Lung (tissue), 11 donors: ENCODE measurements at regions not wholly inside any gene's neighbourhood (a gene's known extent, or its start where the extent isn't known, plus 50 kb on each side); places are given as distances from the start of the nearest gene placed in this dataset.
"Not testable (repeated sequence)": the region's sequence is repeated elsewhere in the genome, so short reads cannot be mapped to it uniquely, and the experiment has no call there.

Experiments used
- ATAC-seq: fragments of 200-7000 bp; cut with Tn5 transposase; one replicate; pipeline ENCODE4 v1.9.1; 2020; ENCODE audit warnings: moderate number of reproducible peaks; ENCODE audit not compliant: insufficient read depth, low FRiP score
- DNase-seq, 3 donors: peaks; one replicate each; pipeline ENCODE4 v3.0.0-alpha.2; 2013 to 2017
- H3K27ac ChIP-seq, 2 donors: one replicate each; pipeline ENCODE4 v1.5.1; 2013; ENCODE audit warnings: mild to moderate bottlenecking in 2 of 2, moderate library complexity in 2 of 2, control low read depth in 1 of 2, inconsistent platforms in 1 of 2, low read depth in 1 of 2, low read length in 1 of 2
- H3K27me3 ChIP-seq, 3 donors: one replicate each; pipeline ENCODE4 v1.5.1; 2013; ENCODE audit warnings: low read length in 2 of 3; ENCODE audit not compliant: control insufficient read depth in 3 of 3, insufficient read depth in 3 of 3
- H3K36me3 ChIP-seq, 4 donors: one replicate each; pipeline ENCODE4 v1.5.1; 2013; ENCODE audit warnings: low read length in 4 of 4, mild to moderate bottlenecking in 1 of 4, moderate library complexity in 1 of 4; ENCODE audit not compliant: control insufficient read depth in 4 of 4, insufficient read depth in 4 of 4
- H3K4me1 ChIP-seq, 5 donors: one replicate each; pipeline ENCODE4 v1.5.1; 2013; ENCODE audit warnings: low read length in 5 of 5, mild to moderate bottlenecking in 2 of 5, moderate library complexity in 1 of 5; ENCODE audit not compliant: control insufficient read depth in 5 of 5, insufficient read depth in 5 of 5
- H3K4me3 ChIP-seq: one replicate; pipeline ENCODE4 v1.5.1; 2013; ENCODE audit warnings: mild to moderate bottlenecking, control low read depth, moderate library complexity
- H3K9ac ChIP-seq, 2 donors: one replicate each; pipeline ENCODE4 v1.5.1; 2013; ENCODE audit warnings: low read length in 2 of 2, control low read depth in 1 of 2; ENCODE audit not compliant: insufficient read depth in 1 of 2
- H3K9me3 ChIP-seq, 4 donors: one replicate each; pipeline ENCODE4 v1.5.1; 2013; ENCODE audit warnings: low read length in 3 of 4, mild to moderate bottlenecking in 1 of 4, moderate library complexity in 1 of 4; ENCODE audit not compliant: control insufficient read depth in 4 of 4, insufficient read depth in 3 of 4
- WGBS, 2 donors: extraction: QIAGEN DNeasy Blood & Tissue Kit; methylation state at CpG; one replicate each; pipeline ENCODE4 v1.1.7; 2013; 5-methylcytosine and 5-hydroxymethylcytosine counted together
- TF ChIP-seq, protein P1 (sequence below): IDR thresholded peaks from 2 replicates; pipeline ENCODE4 v1.5.1; 2012; ENCODE audit warnings: mild to moderate bottlenecking; ENCODE audit errors: control extremely low read depth, extremely low read depth
- donor health status: control.
- donor health status: control.
- donor health status: Bipolar disorder and iron deficiency.
- donor health status: healthy.
- donor health status: DM: yes; HTN: yes; CAD: no.

DNA sequence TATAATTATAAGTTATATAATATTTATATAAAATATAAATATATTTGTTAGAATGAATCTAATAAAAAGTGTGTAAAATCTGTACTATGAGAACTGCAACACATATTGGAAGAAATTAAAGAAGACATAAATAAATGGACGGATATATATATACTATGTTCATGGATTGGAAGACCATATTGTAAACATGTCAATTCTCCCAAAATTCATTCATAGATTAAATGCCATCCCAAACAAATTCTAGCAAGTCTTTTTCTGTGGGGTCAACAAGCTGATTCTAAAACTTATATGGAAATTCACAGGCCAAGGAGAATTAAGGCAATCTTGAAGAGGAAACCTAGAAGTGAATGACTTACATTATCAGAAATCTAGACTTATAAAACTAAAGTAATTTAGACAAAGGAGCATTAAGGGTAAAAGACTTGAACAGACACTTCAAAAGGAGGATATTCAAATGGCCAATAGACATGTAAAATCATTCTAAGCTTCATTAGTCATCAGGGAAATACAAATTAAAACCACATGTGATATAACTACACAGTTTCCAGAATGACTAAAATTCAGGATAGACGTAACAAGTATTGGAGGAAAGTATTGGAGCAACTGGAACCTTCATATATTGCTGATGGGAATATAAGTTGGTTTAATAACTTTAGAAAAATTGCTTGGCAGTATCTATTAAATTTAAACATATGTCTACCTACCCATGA lies 225.9 kb downstream of the EMX2 start:
- ATAC-seq (no peak), DNase-seq (no peak)
- WGBS, 2 donors = 94 to 95% methylated on average over 2 of the region's 2 CpGs
- H3K9ac ChIP-seq = no peak overlapping the region
- no peak overlapping the region for H3K27ac ChIP-seq
- no peaks in the 10 kb centered on the region for H3K27me3 ChIP-seq
- H3K36me3 ChIP-seq = no peaks in the 10 kb centered on the region
- TF ChIP-seq, protein P1, sequence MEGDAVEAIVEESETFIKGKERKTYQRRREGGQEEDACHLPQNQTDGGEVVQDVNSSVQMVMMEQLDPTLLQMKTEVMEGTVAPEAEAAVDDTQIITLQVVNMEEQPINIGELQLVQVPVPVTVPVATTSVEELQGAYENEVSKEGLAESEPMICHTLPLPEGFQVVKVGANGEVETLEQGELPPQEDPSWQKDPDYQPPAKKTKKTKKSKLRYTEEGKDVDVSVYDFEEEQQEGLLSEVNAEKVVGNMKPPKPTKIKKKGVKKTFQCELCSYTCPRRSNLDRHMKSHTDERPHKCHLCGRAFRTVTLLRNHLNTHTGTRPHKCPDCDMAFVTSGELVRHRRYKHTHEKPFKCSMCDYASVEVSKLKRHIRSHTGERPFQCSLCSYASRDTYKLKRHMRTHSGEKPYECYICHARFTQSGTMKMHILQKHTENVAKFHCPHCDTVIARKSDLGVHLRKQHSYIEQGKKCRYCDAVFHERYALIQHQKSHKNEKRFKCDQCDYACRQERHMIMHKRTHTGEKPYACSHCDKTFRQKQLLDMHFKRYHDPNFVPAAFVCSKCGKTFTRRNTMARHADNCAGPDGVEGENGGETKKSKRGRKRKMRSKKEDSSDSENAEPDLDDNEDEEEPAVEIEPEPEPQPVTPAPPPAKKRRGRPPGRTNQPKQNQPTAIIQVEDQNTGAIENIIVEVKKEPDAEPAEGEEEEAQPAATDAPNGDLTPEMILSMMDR = no peak
- no peak overlapping the region for H3K4me3 ChIP-seq
- peaks cover 0 to 4% (median 0%) of the 10 kb centered on the region in 4 donors for H3K9me3 ChIP-seq
- H3K4me1 ChIP-seq = no peaks in the 10 kb centered on the region

GRCh38 chr10:117775526-117775925 lies 233.0 kb downstream of the EMX2 start:
- DNase-seq (no peak), ATAC-seq (no peak)
- H3K27ac ChIP-seq = no peak overlapping the region
- no peaks in the 10 kb centered on the region for H3K36me3 ChIP-seq
- no peaks in the 10 kb centered on the region for H3K27me3 ChIP-seq
- no peaks in the 10 kb centered on the region for H3K4me1 ChIP-seq
- H3K9me3 ChIP-seq = no peaks in the 10 kb centered on the region
- no peak overlapping the region for H3K9ac ChIP-seq
- TF ChIP-seq, protein P1 = no peak
- WGBS, 2 donors = 97% methylated on average over 3 of the region's 3 CpGs
- H3K4me3 ChIP-seq = no peak overlapping the region

- ATAC-seq, H3K27me3 ChIP-seq, H3K9me3 ChIP-seq, H3K9ac ChIP-seq, H3K4me1 ChIP-seq, H3K36me3 ChIP-seq, H3K27ac ChIP-seq, DNase-seq, H3K4me3 ChIP-seq: not testable (repeated sequence)
- 83 to 86% methylated on average over 5 of the region's 5 CpGs for WGBS, 2 donors
Observed at GRCh38 chr10:117777222-117777621, 234.7 kb downstream of the EMX2 start.

GRCh38 chr10:117778241-117778640 lies 235.7 kb downstream of the EMX2 start:
- no peak overlapping the region for H3K27ac ChIP-seq
- 73 to 80% methylated on average over 3 of the region's 3 CpGs for WGBS, 2 donors
- TF ChIP-seq, protein P1 = no peak
- no peaks in the 10 kb centered on the region for H3K27me3 ChIP-seq
- no peak overlapping the region for H3K9ac ChIP-seq
- peaks cover 0 to 5% (median 0%) of the 10 kb centered on the region in 4 donors for H3K9me3 ChIP-seq
- ATAC-seq (no peak), DNase-seq (no peak)
- H3K4me1 ChIP-seq = peaks cover 0 to 3% (median 0%) of the 10 kb centered on the region in 5 donors
- H3K36me3 ChIP-seq = no peaks in the 10 kb centered on the region
- no peak overlapping the region for H3K4me3 ChIP-seq
